Astrocyte (in vitro differentiated cells and primary cell): ENCODE measurements at regions not wholly inside any gene's neighbourhood (a gene's known extent, or its start where the extent isn't known, plus 50 kb on each side); places are given as distances from the start of the nearest gene placed in this dataset.

Experiments used
- DNase-seq: peaks from one replicate; pipeline ENCODE4 v3.0.0-alpha.2; 2010; ENCODE audit warnings: low read depth
- FAIRE-seq: peaks from 2 replicates; lab custom pipeline; 2011; peaks lifted over from hg19 to GRCh38; lab: Jason Lieb, UNC
- H2AFZ ChIP-seq: 2 replicates; pipeline ENCODE4 v1.6.0; 2012; ENCODE audit warnings: low read depth, low read length, inconsistent platforms
- H3K27ac ChIP-seq: 2 replicates; pipeline ENCODE4 v1.5.1; 2011; ENCODE audit warnings: low read depth, low read length, inconsistent platforms
- H3K27me3 ChIP-seq: 2 replicates; pipeline ENCODE4 v1.6.0; 2011; ENCODE audit warnings: low read length, inconsistent platforms; ENCODE audit not compliant: insufficient read depth
- H3K36me3 ChIP-seq: 2 replicates; pipeline ENCODE4 v1.5.1; 2011; ENCODE audit warnings: low read length, inconsistent platforms; ENCODE audit not compliant: insufficient read depth
- H3K4me1 ChIP-seq: 2 replicates; pipeline ENCODE4 v1.5.1; 2011; ENCODE audit warnings: low read length, inconsistent platforms; ENCODE audit not compliant: insufficient read depth
- H3K4me2 ChIP-seq: 2 replicates; pipeline ENCODE4 v1.6.0; 2012; ENCODE audit warnings: low read length, inconsistent platforms
- H3K4me3 ChIP-seq: 2 replicates; pipeline ENCODE4 v1.5.1; 2011; ENCODE audit warnings: low read depth, mild to moderate bottlenecking, low read length, inconsistent platforms; ENCODE audit not compliant: insufficient read depth
- H3K79me2 ChIP-seq: 2 replicates; pipeline ENCODE4 v1.6.0; 2012; ENCODE audit warnings: mild to moderate bottlenecking, low read length, inconsistent platforms; ENCODE audit not compliant: insufficient read depth
- H3K9ac ChIP-seq: 2 replicates; pipeline ENCODE4 v1.6.0; 2012; ENCODE audit warnings: mild to moderate bottlenecking, low read length, inconsistent platforms
- H3K9me3 ChIP-seq: 2 replicates; pipeline ENCODE4 v1.5.1; 2012; ENCODE audit warnings: low read depth, mild to moderate bottlenecking, low read length, inconsistent platforms; ENCODE audit not compliant: insufficient read depth
- H4K20me1 ChIP-seq: 2 replicates; pipeline ENCODE4 v1.6.0; 2012; ENCODE audit warnings: low read length, inconsistent platforms; ENCODE audit not compliant: insufficient read depth
- H3K27ac Mint-ChIP-seq: one replicate; pipeline ENCODE4 v1.8.0; 2021; ENCODE audit warnings: mild to moderate bottlenecking, mixed read lengths; ENCODE audit not compliant: unreplicated experiment
- H3K27me3 Mint-ChIP-seq: one replicate; pipeline ENCODE4 v1.8.0; 2021; ENCODE audit warnings: low read depth, mixed read lengths; ENCODE audit not compliant: unreplicated experiment
- H3K36me3 Mint-ChIP-seq: one replicate; pipeline ENCODE4 v1.8.0; 2021; ENCODE audit warnings: low read depth, mixed read lengths; ENCODE audit not compliant: unreplicated experiment
- H3K4me1 Mint-ChIP-seq: one replicate; pipeline ENCODE4 v1.8.0; 2021; ENCODE audit warnings: low read depth, mixed read lengths; ENCODE audit not compliant: unreplicated experiment
- H3K4me3 Mint-ChIP-seq: one replicate; pipeline ENCODE4 v1.8.0; 2021; ENCODE audit warnings: mild to moderate bottlenecking, moderate library complexity, mixed read lengths; ENCODE audit not compliant: unreplicated experiment
- H3K9me3 Mint-ChIP-seq: one replicate; pipeline ENCODE4 v1.8.0; 2021; ENCODE audit warnings: mild to moderate bottlenecking, mixed read lengths; ENCODE audit not compliant: unreplicated experiment
- EZH2 ChIP-seq: IDR thresholded peaks from 2 replicates; pipeline ENCODE4 v1.6.1; 2012; ENCODE audit warnings: mild to moderate bottlenecking, low read length, inconsistent platforms; ENCODE audit not compliant: insufficient read depth
- TF ChIP-seq, protein P1 (sequence below): IDR thresholded peaks from 2 replicates; pipeline ENCODE4 v1.5.1; 2011; ENCODE audit warnings: low read depth, mild to moderate bottlenecking, inconsistent platforms, low read length, moderate library complexity; ENCODE audit not compliant: insufficient read depth

- no peaks in the 10 kb centered on the region for H3K36me3 ChIP-seq
- H3K9me3 ChIP-seq = no peaks in the 10 kb centered on the region
- Mint-ChIP-seq H3K4me3 (no peak overlapping the region), H3K27me3 (no peaks in the 10 kb centered on the region), H3K4me1 (peaks cover 23% of the 10 kb centered on the region), H3K36me3 (no peaks in the 10 kb centered on the region), H3K27ac (peak overlapping the region; percentile 64), H3K9me3 (no peaks in the 10 kb centered on the region)
- no peaks in the 10 kb centered on the region for H4K20me1 ChIP-seq
- H2AFZ ChIP-seq = no peak overlapping the region
- H3K79me2 ChIP-seq = no peaks in the 10 kb centered on the region
- no peaks in the 10 kb centered on the region for H3K4me1 ChIP-seq
- no peak overlapping the region for H3K4me2 ChIP-seq
- H3K4me3 ChIP-seq = no peak overlapping the region
- no peak for FAIRE-seq
- H3K9ac ChIP-seq = no peak overlapping the region
- no peak for TF ChIP-seq EZH2
- TF ChIP-seq, protein P1, sequence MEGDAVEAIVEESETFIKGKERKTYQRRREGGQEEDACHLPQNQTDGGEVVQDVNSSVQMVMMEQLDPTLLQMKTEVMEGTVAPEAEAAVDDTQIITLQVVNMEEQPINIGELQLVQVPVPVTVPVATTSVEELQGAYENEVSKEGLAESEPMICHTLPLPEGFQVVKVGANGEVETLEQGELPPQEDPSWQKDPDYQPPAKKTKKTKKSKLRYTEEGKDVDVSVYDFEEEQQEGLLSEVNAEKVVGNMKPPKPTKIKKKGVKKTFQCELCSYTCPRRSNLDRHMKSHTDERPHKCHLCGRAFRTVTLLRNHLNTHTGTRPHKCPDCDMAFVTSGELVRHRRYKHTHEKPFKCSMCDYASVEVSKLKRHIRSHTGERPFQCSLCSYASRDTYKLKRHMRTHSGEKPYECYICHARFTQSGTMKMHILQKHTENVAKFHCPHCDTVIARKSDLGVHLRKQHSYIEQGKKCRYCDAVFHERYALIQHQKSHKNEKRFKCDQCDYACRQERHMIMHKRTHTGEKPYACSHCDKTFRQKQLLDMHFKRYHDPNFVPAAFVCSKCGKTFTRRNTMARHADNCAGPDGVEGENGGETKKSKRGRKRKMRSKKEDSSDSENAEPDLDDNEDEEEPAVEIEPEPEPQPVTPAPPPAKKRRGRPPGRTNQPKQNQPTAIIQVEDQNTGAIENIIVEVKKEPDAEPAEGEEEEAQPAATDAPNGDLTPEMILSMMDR = no peak
- no peak overlapping the region for H3K27ac ChIP-seq
- no peaks in the 10 kb centered on the region for H3K27me3 ChIP-seq
- DNase-seq = no peak
These were observed 1536.4 kb upstream of the FLRT2 start for GRCh38 chr14:83993545-83993944.

- H3K9me3 ChIP-seq = no peaks in the 10 kb centered on the region
- no peaks in the 10 kb centered on the region for H3K27me3 ChIP-seq
- no peaks in the 10 kb centered on the region for H3K36me3 ChIP-seq
- H3K4me2 ChIP-seq = no peak overlapping the region
- no peaks in the 10 kb centered on the region for H3K79me2 ChIP-seq
- H3K27me3 Mint-ChIP-seq = no peaks in the 10 kb centered on the region
- peaks cover 23% of the 10 kb centered on the region for H3K4me1 Mint-ChIP-seq
- no peak overlapping the region for H2AFZ ChIP-seq
- no peak overlapping the region for H3K4me3 ChIP-seq
- H3K4me1 ChIP-seq = no peaks in the 10 kb centered on the region
- DNase-seq (peak; percentile 29), FAIRE-seq (no peak)
- TF ChIP-seq EZH2 = no peak
- TF ChIP-seq, protein P1 = no peak
- no peak overlapping the region for H3K4me3 Mint-ChIP-seq
- H3K9ac ChIP-seq = no peak overlapping the region
- no peaks in the 10 kb centered on the region for H4K20me1 ChIP-seq
- H3K9me3 Mint-ChIP-seq = no peaks in the 10 kb centered on the region
- H3K27ac ChIP-seq = no peak overlapping the region
- peak overlapping the region; percentile 64 for H3K27ac Mint-ChIP-seq
- no peaks in the 10 kb centered on the region for H3K36me3 Mint-ChIP-seq
These were observed 1535.9 kb upstream of the FLRT2 start for GRCh38 chr14:83994020-83994419.

DNA sequence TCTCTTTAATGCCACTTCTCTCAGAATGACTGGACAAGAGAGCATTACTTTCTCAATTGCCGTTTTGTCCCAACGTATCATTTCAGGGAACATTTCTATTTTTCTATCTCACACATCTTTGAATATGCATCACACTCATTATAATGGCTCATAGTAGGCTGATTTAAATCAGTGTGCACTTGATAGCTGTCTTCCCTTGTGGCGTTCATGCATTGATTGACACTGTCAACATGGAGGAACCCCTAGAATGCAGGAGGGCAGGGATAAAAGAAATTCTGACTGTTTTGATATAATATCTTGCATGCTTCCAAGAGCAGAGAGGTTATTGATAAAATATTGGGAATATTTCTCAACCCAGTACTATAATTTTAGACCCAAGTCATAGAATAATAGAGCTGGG, 1528.9 kb upstream of the FLRT2 start:
- no peak for DNase-seq
- no peak overlapping the region for H3K4me3 Mint-ChIP-seq
- no peak overlapping the region for H2AFZ ChIP-seq
- no peaks in the 10 kb centered on the region for H4K20me1 ChIP-seq
- H3K4me3 ChIP-seq = no peak overlapping the region
- no peaks in the 10 kb centered on the region for H3K36me3 ChIP-seq
- no peaks in the 10 kb centered on the region for H3K4me1 ChIP-seq
- H3K27me3 Mint-ChIP-seq = no peaks in the 10 kb centered on the region
- H3K9ac ChIP-seq = no peak overlapping the region
- peaks cover 7% of the 10 kb centered on the region for H3K4me1 Mint-ChIP-seq
- no peaks in the 10 kb centered on the region for H3K9me3 Mint-ChIP-seq
- no peak for FAIRE-seq
- TF ChIP-seq, protein P1 = no peak
- no peak for TF ChIP-seq EZH2
- no peak overlapping the region for H3K4me2 ChIP-seq
- no peaks in the 10 kb centered on the region for H3K9me3 ChIP-seq
- H3K36me3 Mint-ChIP-seq = no peaks in the 10 kb centered on the region
- H3K27ac ChIP-seq = no peak overlapping the region
- H3K27me3 ChIP-seq = no peaks in the 10 kb centered on the region
- H3K27ac Mint-ChIP-seq = no peak overlapping the region
- no peaks in the 10 kb centered on the region for H3K79me2 ChIP-seq
